HCT116 (cell line): ENCODE measurements at regions not wholly inside any gene's neighbourhood (a gene's known extent, or its start where the extent isn't known, plus 50 kb on each side); places are given as distances from the start of the nearest gene placed in this dataset.

Source experiments
- EZH2phosphoT487 ChIP-seq: fragments of 200-600 bp; IDR thresholded peaks from 2 replicates; pipeline ENCODE4 v1.6.1; 2018; ENCODE audit warnings: antibody characterized with exemption, borderline replicate concordance
- RAD21 ChIP-seq: IDR thresholded peaks from 2 replicates; pipeline ENCODE4 v1.6.1; 2012; ENCODE audit warnings: low read depth, mild to moderate bottlenecking
- TF ChIP-seq, protein P1 (sequence below), 3 experiments: fragments of 200-600 bp in 1 of 3; sonication (generic) in 1 of 3; IDR thresholded peaks in 2 of 3; conservative IDR thresholded peaks in 1 of 3; 2 replicates each; pipeline ENCODE4 v1.5.1; 2012 to 2017; ENCODE audit warnings: low read depth in 2 of 3, low read length in 2 of 3, antibody characterized with exemption in 1 of 3, borderline replicate concordance in 1 of 3, control low read depth in 1 of 3, mild to moderate bottlenecking in 1 of 3, mixed read lengths in 1 of 3, mixed run types in 1 of 3, moderate library complexity in 1 of 3; ENCODE audit not compliant: insufficient read depth in 1 of 3

DNA sequence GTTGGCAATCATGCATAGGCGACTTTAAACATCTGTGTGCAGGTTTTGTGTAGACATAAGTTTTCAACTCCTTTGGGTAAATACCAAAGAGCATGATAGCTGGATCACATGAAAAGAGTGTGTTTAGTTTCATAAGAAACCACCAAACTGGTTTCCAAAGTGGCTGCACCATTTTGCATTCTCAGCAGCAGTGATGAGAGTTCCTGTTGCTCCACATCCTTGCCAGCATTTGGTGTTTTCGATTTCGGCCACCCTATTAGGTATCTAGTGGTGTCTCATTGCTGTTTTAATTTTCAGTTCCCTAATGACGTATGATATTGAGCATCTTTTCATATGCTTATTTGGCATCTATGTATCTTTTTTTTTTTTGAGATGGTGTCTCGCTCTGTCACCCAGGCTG, 62.8 kb upstream of the CCND1 start:
- TF ChIP-seq, protein P1, sequence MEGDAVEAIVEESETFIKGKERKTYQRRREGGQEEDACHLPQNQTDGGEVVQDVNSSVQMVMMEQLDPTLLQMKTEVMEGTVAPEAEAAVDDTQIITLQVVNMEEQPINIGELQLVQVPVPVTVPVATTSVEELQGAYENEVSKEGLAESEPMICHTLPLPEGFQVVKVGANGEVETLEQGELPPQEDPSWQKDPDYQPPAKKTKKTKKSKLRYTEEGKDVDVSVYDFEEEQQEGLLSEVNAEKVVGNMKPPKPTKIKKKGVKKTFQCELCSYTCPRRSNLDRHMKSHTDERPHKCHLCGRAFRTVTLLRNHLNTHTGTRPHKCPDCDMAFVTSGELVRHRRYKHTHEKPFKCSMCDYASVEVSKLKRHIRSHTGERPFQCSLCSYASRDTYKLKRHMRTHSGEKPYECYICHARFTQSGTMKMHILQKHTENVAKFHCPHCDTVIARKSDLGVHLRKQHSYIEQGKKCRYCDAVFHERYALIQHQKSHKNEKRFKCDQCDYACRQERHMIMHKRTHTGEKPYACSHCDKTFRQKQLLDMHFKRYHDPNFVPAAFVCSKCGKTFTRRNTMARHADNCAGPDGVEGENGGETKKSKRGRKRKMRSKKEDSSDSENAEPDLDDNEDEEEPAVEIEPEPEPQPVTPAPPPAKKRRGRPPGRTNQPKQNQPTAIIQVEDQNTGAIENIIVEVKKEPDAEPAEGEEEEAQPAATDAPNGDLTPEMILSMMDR (IDR thresholded peaks at IDR 0.05 in 2 of 3, conservative IDR thresholded peaks at IDR 0.05 in 1 of 3; ENCODE audit: borderline replicate concordance in 1 of 3, insufficient read depth in 1 of 3, low read depth in 2 of 3, low read length in 2 of 3), result no peak
- TF ChIP-seq RAD21 (no peak), EZH2phosphoT487 (no peak)
